ENCODE measurements at regions not wholly inside any gene's neighbourhood (a gene's known extent, or its start where the extent isn't known, plus 50 kb on each side); places are given as distances from the start of the nearest gene placed in this dataset.

GRCh38 chr12:115763376-115763775, 514.1 kb downstream of the MED13L start:
- no peak for DNase-seq (ENCODE audit: low read depth in 2 of 3, low spot score in 2 of 3)

- no peak for DNase-seq (ENCODE audit: low read depth in 2 of 3, low spot score in 2 of 3)
Observed at GRCh38 chr12:115762936-115763335, 514.6 kb downstream of the MED13L start.

- DNase-seq (ENCODE audit: low read depth in 2 of 3, low spot score in 2 of 3): no peak
Observed at GRCh38 chr12:115761784-115762183, 515.7 kb downstream of the MED13L start.

- no peak for DNase-seq (ENCODE audit: low read depth in 2 of 3, low spot score in 2 of 3)
Observed at GRCh38 chr12:115760231-115760630, 517.3 kb downstream of the MED13L start.

- DNase-seq (ENCODE audit: low read depth in 2 of 3, low spot score in 2 of 3): no peak
Observed at GRCh38 chr12:115758877-115759620, 518.4 kb downstream of the MED13L start.

GRCh38 chr12:115758183-115758582, 519.3 kb downstream of the MED13L start:
- DNase-seq (ENCODE audit: low read depth in 2 of 3, low spot score in 2 of 3): no peak

GRCh38 chr12:115756804-115757203, 520.7 kb downstream of the MED13L start:
- no peak for DNase-seq (ENCODE audit: low read depth in 2 of 3, low spot score in 2 of 3)

- no peak for DNase-seq (ENCODE audit: low read depth in 2 of 3, low spot score in 2 of 3)
Observed at GRCh38 chr12:115756271-115756670, 521.2 kb downstream of the MED13L start.

- no peak for DNase-seq (ENCODE audit: low read depth in 2 of 3, low spot score in 2 of 3)
Observed at GRCh38 chr12:115755725-115756085, 521.8 kb downstream of the MED13L start.

GRCh38 chr12:115755061-115755724, 522.3 kb downstream of the MED13L start:
- no peak for DNase-seq (ENCODE audit: low read depth in 2 of 3, low spot score in 2 of 3)

- DNase-seq (ENCODE audit: low read depth in 2 of 3, low spot score in 2 of 3): peak in 2 of 3 donors; percentile 24 to 62
Observed at GRCh38 chr12:115752913-115753726, 524.4 kb downstream of the MED13L start.

GRCh38 chr12:115752156-115752555, 525.3 kb downstream of the MED13L start:
- DNase-seq (ENCODE audit: low read depth in 2 of 3, low spot score in 2 of 3): no peak

- no peak for DNase-seq (ENCODE audit: low read depth in 2 of 3, low spot score in 2 of 3)
Observed at GRCh38 chr12:115750340-115750739, 527.2 kb downstream of the MED13L start.

- no peak for DNase-seq (ENCODE audit: low read depth in 2 of 3, low spot score in 2 of 3)
Observed at GRCh38 chr12:115749071-115749841, 528.2 kb downstream of the MED13L start.

GRCh38 chr12:115740586-115741155, 536.8 kb downstream of the MED13L start:
- DNase-seq (ENCODE audit: low read depth in 2 of 3, low spot score in 2 of 3): no peak

- no peak for DNase-seq (ENCODE audit: low read depth in 2 of 3, low spot score in 2 of 3)
Observed at GRCh38 chr12:115737895-115738294, 539.6 kb downstream of the MED13L start.

- DNase-seq (ENCODE audit: low read depth in 2 of 3, low spot score in 2 of 3): no peak
Observed at GRCh38 chr12:115736360-115736759, 541.1 kb downstream of the MED13L start.

GRCh38 chr12:115730975-115731541, 546.4 kb downstream of the MED13L start:
- no peak for DNase-seq (ENCODE audit: low read depth in 2 of 3, low spot score in 2 of 3)

GRCh38 chr12:115726691-115727090, 550.8 kb downstream of the MED13L start:
- no peak for DNase-seq (ENCODE audit: low read depth in 2 of 3, low spot score in 2 of 3)

GRCh38 chr12:115722181-115722580, 555.3 kb downstream of the MED13L start:
- no peak for DNase-seq (ENCODE audit: low read depth in 2 of 3, low spot score in 2 of 3)
